ENCODE measurements at regions not wholly inside any gene's neighbourhood (a gene's known extent, or its start where the extent isn't known, plus 50 kb on each side); places are given as distances from the start of the nearest gene placed in this dataset.

- TF ChIP-seq, protein P1, sequence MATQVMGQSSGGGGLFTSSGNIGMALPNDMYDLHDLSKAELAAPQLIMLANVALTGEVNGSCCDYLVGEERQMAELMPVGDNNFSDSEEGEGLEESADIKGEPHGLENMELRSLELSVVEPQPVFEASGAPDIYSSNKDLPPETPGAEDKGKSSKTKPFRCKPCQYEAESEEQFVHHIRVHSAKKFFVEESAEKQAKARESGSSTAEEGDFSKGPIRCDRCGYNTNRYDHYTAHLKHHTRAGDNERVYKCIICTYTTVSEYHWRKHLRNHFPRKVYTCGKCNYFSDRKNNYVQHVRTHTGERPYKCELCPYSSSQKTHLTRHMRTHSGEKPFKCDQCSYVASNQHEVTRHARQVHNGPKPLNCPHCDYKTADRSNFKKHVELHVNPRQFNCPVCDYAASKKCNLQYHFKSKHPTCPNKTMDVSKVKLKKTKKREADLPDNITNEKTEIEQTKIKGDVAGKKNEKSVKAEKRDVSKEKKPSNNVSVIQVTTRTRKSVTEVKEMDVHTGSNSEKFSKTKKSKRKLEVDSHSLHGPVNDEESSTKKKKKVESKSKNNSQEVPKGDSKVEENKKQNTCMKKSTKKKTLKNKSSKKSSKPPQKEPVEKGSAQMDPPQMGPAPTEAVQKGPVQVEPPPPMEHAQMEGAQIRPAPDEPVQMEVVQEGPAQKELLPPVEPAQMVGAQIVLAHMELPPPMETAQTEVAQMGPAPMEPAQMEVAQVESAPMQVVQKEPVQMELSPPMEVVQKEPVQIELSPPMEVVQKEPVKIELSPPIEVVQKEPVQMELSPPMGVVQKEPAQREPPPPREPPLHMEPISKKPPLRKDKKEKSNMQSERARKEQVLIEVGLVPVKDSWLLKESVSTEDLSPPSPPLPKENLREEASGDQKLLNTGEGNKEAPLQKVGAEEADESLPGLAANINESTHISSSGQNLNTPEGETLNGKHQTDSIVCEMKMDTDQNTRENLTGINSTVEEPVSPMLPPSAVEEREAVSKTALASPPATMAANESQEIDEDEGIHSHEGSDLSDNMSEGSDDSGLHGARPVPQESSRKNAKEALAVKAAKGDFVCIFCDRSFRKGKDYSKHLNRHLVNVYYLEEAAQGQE (IDR thresholded peaks at IDR 0.05; ENCODE audit: insufficient read depth in 1 of 2, low read depth in 2 of 2, low read length in 2 of 2) = no peak
- TF ChIP-seq TAF1 (IDR thresholded peaks at IDR 0.05; ENCODE audit: borderline replicate concordance, insufficient read depth, low read length) = no peak
Observed at GRCh38 chr6:27176523-27177484, 70.7 kb upstream of the PRSS16 start.

DNA sequence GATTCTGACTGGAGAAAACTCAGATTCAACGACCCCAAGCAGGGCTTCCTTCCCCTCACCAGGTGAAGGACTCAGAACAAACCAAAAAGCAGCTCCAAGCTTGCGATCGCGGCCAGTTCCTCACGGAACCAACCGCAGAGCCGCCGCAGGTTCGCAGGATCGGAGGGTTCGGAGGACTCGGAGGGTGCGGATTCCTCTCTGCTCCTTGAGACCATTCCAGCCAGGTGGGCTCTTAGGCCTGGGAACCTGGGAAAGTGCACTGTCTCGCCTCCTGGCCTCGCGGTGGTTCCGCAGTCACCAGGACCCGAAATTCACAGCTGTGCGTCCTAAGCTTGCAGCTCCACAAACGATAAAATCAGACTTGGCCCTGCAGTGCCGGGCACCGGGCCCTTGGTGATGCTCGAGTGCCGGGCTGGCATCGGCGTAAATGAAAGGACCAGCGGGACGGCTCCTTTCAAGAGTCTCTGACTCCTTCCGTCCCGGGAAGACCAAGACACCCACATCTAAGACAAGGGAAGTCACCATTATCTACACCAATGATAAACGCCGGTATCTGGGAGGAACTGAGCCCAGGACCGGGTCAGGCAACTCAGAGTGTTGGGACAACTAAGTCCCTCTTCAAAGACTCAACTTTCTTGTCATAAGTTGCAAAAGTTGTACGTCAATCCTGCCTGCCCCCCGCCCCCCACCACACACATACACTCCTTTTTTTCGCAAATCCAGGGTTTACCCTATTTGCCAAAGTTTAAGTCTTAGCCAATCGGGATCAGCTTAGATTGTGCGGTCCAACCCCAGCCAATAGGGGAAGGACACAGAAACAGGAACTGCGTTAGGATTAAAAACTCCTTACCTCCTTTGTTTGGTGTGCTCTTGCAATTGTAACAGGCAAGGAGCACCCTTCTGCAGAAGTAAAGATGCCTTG, 69.8 kb upstream of the PRSS16 start:
- TF ChIP-seq POLR2AphosphoS5 (IDR thresholded peaks at IDR 0.05; ENCODE audit: low read depth, low read length) = no peak

DNA sequence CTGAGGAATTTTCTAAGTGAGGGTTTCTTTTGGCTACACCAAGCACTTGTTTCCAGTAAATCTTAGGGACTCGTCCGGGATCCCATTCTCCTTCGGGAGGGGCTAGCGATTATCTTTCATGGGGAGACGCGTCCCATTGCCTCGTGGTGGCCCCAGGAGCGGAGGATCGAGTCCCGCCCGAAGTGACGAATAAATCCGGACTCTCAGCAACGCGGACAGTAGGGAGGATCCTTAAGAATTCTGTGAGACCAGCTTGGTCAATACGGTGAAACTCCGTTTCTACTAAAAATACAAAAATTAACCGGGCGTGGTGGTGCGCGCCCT, 69.1 kb upstream of the PRSS16 start:
- TF ChIP-seq POLR2AphosphoS5 (IDR thresholded peaks at IDR 0.05; ENCODE audit: low read depth, low read length) = no peak
- TF ChIP-seq, protein P1 (IDR thresholded peaks at IDR 0.05; ENCODE audit: insufficient read depth in 1 of 2, low read depth in 2 of 2, low read length in 2 of 2) = no peak
- TF ChIP-seq SIN3A (IDR thresholded peaks at IDR 0.05; ENCODE audit: borderline replicate concordance, insufficient read depth, low read length) = 0 out of 2 replicates have a peak, but pooled peaks have one; percentile 25
- TF ChIP-seq FOXP2 (optimal IDR thresholded peaks at IDR 0.05; ENCODE audit: borderline replicate concordance, extremely low read depth, extremely low read length, insufficient read depth) = no peak

GRCh38 chr6:27178860-27179259, 68.6 kb upstream of the PRSS16 start:
- no peak for TF ChIP-seq FOXP2 (optimal IDR thresholded peaks at IDR 0.05; ENCODE audit: borderline replicate concordance, extremely low read depth, extremely low read length, insufficient read depth)
- TF ChIP-seq TAF1 (IDR thresholded peaks at IDR 0.05; ENCODE audit: borderline replicate concordance, insufficient read depth, low read length) = no peak
- TF ChIP-seq SIN3A (IDR thresholded peaks at IDR 0.05; ENCODE audit: borderline replicate concordance, insufficient read depth, low read length) = no peak
- TF ChIP-seq POLR2AphosphoS5 (IDR thresholded peaks at IDR 0.05; ENCODE audit: low read depth, low read length) = no peak
- TF ChIP-seq, protein P1 (IDR thresholded peaks at IDR 0.05; ENCODE audit: insufficient read depth in 1 of 2, low read depth in 2 of 2, low read length in 2 of 2) = no peak

- TF ChIP-seq SIN3A (IDR thresholded peaks at IDR 0.05; ENCODE audit: borderline replicate concordance, insufficient read depth, low read length) = no peak
Observed at GRCh38 chr6:27183060-27183832, 64.3 kb upstream of the PRSS16 start.
